ENCODE measurements at regions not wholly inside any gene's neighbourhood (a gene's known extent, or its start where the extent isn't known, plus 50 kb on each side); places are given as distances from the start of the nearest gene placed in this dataset.

DNA sequence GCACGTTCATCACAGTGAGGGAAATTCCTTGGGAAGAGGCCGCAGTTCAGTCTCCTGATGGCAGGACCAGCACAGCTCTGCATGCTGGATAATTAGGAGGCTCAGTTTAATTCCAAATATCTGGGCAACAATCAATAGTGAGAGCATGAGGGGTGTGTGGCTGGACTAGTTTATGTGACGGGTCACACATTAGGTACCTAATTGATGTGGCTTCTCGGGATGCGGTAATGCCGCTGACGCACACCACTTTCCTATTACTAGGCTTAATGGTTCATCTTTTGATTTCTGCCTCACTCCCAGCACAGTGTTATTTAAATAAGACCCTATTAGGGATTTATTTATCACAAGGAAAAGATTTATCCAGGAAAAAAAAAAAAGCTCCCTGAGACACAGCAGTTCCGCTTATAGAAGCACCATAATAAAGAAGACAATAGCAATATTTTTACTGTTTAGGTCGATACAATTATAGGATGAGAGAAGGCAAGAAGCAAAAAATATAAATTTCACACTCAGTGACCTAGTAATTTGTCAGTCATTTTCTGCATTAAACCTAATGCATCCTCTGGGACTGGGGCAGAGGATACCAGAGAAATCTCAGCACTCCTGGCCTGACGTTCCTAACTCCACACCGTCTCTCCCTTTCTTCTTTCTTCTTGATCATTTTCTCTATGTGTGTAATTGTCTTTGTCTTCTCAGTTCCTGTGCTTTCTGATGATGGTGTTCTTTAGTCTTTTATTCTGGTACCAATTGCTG lies 264.7 kb upstream of the SLC14A2 start:
- no peak for DNase-seq

DNA sequence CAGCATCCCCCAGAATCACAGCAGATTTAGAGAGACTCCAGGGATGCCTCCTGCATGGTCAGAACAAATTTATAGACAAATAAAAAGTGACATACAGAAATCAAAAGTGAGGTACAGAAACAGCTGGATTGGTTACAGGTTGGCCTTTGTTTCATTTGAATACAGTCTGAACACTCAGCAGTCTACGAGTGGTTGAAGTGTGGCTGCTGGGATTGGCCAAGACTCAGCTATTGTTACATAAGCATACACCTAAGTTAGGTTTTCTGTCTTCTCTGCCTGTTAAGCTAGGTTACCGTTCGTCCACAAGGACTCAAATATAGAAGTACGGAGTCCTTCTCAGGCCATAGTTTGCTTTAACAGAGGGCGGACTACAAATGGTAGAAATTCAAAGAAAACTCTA lies 262.4 kb upstream of the SLC14A2 start:
- no peak for DNase-seq

DNA sequence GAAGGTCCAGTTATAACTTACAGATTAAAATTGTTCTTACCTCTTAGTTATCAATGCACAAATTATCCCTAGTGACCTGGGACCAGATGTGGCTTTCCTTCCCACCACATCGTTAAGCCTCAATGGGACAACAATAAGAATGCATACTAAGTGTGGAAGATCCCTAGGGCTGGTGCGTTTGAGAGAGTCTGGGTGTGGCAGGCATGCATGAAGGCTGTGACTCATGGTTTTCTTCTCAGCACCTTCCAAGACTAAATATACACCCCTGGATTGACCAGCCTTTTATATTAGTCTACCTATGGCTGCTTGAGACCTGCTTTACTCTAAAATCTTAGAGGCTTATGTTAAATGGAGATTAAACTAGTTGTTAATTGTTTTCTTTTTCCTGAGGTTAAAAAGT lies 261.7 kb upstream of the SLC14A2 start:
- DNase-seq, result no peak

DNA sequence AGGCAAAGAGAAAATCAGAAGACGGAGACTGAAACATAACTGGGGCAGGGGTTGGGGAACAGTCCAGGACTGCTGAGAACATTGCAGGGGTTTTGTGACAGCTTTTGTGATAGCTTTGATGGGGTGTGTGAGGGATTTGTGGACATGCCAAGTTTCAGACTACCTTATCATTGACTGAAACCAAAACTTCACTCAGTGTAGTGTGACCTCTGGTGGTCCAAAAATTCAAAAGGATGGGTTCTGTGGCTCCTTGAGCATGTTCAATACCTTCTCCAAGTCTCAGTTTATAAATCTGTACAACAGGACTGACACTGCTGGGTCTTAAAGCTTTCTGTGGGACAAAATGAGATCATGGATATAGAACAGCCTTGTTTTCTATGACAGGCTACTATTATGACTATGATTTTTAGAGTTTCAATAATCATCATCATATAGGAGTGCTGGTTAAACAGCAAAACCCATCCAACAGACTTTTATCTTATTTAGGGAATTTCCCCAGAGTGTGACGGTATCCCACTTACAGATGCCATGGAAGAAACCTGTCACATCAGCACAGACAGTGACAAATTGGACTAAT lies 259.2 kb upstream of the SLC14A2 start:
- DNase-seq, result no peak

GRCh38 chr18:45357686-45358470 lies 257.4 kb upstream of the SLC14A2 start:
- no peak for DNase-seq

- no peak for DNase-seq
These were observed 255.8 kb upstream of the SLC14A2 start for GRCh38 chr18:45359275-45360009.

DNA sequence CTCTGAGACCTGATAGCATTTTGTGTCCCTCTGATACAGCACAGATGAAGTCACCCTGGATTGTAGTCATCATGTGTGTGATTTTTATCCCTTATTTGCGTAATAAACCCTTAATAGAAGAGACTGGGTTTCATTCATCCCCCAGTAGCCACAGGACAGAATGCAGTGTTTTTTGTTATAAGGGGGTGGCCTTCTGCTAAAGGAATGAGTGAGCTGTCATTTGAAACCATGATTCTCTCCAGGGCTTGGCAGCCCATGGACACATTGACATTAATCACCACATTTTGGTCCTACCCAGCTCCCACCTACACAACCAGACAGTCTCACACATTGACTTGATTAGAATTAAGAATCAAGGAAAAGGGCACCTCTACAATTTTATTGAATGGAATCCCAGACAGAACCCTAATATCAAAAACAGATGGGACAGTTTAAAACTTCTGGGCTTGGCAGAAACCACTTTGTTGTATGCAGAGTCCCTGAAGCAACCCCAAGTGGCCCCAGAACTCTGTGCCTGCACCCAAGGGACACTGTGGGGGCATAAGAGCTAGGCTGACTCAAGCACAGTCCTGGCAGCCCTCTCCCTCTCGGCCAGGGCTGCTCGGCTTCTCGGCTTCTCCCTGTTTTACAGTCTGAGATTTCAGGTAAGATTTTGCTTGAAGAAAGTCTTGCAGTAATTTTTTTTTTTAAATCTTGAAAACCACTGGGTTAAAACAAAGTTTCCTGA lies 254.0 kb upstream of the SLC14A2 start:
- DNase-seq, result no peak

GRCh38 chr18:45363196-45363595 lies 252.1 kb upstream of the SLC14A2 start:
- no peak for DNase-seq

- DNase-seq, result no peak
These were observed 249.4 kb upstream of the SLC14A2 start for GRCh38 chr18:45365835-45366234.

GRCh38 chr18:45370255-45371010 lies 244.8 kb upstream of the SLC14A2 start:
- DNase-seq, result no peak

DNA sequence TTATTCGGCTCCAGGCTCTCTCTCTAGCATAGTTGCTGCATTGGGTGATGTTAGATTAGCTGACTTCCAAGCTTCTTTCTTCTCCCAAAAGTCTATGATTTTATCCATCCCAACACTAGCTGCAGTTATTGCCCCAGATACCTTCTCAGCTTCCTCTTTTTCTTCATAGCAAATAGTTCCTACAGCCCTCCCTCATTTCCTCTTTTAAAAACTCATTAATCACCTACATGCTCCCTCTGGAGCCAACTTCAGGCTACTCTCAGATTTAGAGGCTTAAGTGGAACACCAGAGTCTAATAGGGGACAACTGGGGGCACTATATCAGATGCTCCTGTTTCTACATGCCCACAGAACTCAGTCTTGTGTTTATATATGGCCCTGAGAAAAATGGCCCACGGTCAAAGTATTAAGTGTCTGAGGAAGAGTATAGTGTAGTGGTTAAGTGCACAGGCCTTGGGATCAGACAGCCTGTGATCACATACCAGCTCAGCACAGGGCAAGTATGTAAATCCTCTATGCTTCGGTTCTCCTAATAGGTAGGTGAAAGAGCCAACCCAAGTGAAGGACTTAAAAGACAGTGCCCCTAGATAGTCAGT lies 241.9 kb upstream of the SLC14A2 start:
- DNase-seq, result no peak

GRCh38 chr18:45374236-45374635 lies 241.0 kb upstream of the SLC14A2 start:
- DNase-seq, result no peak

DNA sequence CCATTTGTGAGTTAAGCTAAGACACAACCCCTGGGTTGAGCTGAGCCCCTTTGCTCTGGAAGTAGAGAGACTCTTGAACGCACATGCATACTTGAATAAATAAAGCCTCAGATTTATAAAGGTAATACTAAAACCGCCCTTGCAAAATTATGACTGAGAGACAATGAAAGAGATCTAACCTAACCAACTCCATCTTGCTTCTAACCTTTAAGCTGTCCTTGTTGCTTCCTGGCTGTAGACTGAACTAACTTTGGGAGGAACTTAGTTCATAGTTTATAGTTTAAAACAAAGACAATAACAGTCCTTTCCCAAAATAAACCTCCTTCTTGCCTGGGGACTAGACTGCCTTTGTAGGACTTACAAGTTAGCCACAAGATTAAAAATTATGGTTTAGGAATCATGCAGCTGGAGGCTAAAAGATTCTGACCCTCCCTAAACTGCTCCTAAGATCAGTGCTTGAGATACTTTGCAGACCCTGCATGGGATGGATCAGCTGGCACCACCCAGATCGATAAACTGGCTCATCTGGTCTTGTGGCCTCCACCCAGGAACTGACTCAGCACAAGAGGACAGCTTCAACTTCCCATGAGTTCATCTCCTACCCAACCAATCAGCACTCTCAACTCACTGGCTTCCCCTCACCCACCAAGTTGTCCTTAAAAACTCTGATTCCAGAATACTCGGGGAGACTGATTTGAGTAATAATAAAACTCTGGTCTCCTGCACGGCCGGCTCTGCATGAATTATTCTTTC lies 240.2 kb upstream of the SLC14A2 start:
- DNase-seq, result no peak

GRCh38 chr18:45376193-45376592 lies 239.1 kb upstream of the SLC14A2 start:
- no peak for DNase-seq

GRCh38 chr18:45378308-45378707 lies 237.0 kb upstream of the SLC14A2 start:
- DNase-seq, result no peak

DNA sequence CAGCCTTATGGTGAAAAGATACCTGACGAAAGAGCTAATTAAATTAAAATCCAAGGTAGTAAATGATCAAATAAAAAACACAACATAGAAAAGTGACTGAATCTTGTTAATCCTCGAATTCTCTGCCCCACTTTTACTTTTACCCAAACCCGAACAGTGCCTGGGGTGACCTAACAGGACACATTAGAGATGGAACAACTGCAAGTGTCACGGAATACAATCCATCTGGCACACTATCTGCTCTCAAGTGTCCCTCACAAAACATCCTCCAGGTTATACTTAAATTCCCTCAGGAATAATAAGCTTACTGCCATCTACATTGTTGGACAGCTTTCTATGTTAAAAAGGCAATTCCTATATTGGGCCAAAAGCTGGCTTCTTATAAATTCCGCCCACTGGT lies 236.3 kb upstream of the SLC14A2 start:
- no peak for DNase-seq

- no peak for DNase-seq
These were observed 235.4 kb upstream of the SLC14A2 start for GRCh38 chr18:45379903-45380302.

GRCh38 chr18:45381282-45381681 lies 234.0 kb upstream of the SLC14A2 start:
- no peak for DNase-seq

DNA sequence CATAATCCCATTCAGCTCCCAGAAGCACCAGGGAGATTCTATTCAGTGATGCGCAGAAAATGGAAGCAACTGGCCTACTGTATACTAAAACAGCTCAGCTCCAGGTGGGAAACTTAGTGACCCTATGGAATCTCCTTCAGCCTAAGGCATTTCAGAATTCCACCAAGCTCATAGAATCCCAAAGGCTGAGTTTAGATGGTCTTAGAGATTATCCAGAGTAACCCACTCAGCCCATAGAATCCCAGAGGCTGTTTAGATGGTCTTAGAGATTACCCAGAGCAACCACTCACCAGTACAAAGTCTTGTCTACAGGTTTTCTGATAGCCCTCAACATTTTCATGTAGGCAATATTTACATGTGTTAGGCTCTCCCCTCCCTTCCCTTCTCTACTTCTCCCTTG lies 232.0 kb upstream of the SLC14A2 start:
- no peak for DNase-seq

DNA sequence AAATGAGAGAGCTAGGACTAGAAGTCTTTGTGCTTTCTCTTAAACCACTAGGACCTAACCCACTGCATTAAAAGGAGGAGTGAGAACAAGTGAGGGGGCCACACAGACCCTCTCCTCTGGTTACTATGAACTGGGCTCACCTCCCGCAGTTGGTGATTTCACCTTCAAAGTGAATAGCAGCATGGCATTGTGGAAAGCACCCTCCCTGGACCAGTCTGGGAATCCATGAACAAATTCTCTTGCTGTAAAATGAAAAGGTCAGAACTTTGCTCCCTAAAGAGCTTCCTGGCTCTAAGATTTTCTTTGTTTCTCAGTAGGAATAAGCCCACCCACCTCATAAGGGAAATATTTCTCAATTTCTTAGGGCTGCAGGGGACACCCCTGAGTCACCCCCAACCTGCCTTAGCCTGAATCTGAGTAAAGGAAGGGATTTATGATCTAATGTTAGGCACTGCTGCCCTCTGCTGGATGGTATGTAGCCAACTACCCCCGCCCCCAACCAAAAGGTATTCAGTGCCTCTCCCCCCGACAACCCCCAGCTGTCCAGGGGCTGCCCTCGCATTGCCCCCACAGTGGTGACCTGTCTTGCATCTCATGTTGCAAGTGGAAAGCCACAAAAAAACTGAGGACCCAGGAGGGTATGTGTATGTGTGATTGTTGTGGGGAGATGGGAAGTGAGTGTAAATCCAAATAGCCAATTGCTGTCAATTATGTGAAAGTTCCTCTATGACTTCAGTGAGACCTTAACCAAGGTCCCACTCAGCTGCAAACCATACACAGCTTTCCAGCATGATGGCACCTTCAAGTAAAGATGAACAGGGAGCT lies 230.9 kb upstream of the SLC14A2 start:
- DNase-seq, result peak; percentile 20

Data from activated T-cell treated with anti-CD3 and anti-CD28 coated beads, Interleukin-2, amount 50 U/mL, for 1 hour (primary cell).